Stimulated activated naive CD8-positive, alpha-beta T cell treated with anti-CD3 and anti-CD28 coated beads, Interleukin-15, amount 100 ng/mL, for 72 hours (primary cell): ENCODE measurements at regions not wholly inside any gene's neighbourhood (a gene's known extent, or its start where the extent isn't known, plus 50 kb on each side); places are given as distances from the start of the nearest gene placed in this dataset.
A peak's percentile ranks its signal among the peaks of the same experiment; 100 is the strongest.

Experiments used
- ATAC-seq: fragments of 150-1000 bp; cut with Tn5 transposase; 2 replicates; pipeline ENCODE4 v1.10.0; 2021; ENCODE audit warnings: mild to moderate bottlenecking, moderate library complexity
- DNase-seq, 2 donors: peaks; one replicate each; pipeline ENCODE4 v3.0.0; 2021 to 2022
- H3K27ac Mint-ChIP-seq, 2 donors: one replicate each; pipeline ENCODE4 v1.8.0; 2022; ENCODE audit warnings: mild to moderate bottlenecking in 2 of 2, mixed read lengths in 2 of 2, moderate library complexity in 2 of 2
- H3K27me3 Mint-ChIP-seq: one replicate; pipeline ENCODE4 v1.8.0; 2022; ENCODE audit warnings: mixed read lengths
- H3K4me1 Mint-ChIP-seq: one replicate; pipeline ENCODE4 v1.8.0; 2022; ENCODE audit warnings: mild to moderate bottlenecking, mixed read lengths
- H3K4me3 Mint-ChIP-seq, 2 donors: one replicate each; pipeline ENCODE4 v1.8.0; 2022; ENCODE audit warnings: mild to moderate bottlenecking in 2 of 2, mixed read lengths in 2 of 2, moderate library complexity in 1 of 2
- H3K9me3 Mint-ChIP-seq, 2 donors: one replicate each; pipeline ENCODE4 v1.8.0; 2022; ENCODE audit warnings: mixed read lengths in 2 of 2

DNA sequence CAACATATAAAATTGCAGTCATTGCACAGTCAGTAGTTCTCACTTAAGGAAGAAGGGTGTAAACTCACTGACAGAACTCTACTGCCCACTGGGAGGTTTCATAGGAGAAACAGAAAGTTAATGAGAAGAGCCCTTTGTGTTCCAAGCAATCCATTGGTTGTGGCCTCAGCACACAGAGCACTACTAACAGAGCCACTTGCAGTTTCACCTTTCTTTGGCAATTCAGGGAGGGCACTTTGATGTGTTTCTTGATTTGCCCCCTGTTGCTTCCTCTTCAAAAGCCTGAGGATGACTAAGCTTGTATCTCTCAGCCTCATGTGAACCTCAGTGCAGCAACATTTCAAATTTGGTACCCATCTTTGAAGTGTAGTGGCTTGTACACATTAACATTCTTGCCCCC, 409.4 kb downstream of the DMRTA1 start:
- Mint-ChIP-seq H3K27ac (no peak overlapping the region), H3K4me3 (no peak overlapping the region), H3K9me3 (peaks cover 13 to 20% of the 10 kb centered on the region in 2 donors), H3K4me1 (no peaks in the 10 kb centered on the region), H3K27me3 (no peaks in the 10 kb centered on the region)
- DNase-seq (no peak), ATAC-seq (no peak)

- no peak overlapping the region for H3K27ac Mint-ChIP-seq
- peaks cover 12 to 13% of the 10 kb centered on the region in 2 donors for H3K9me3 Mint-ChIP-seq
- no peaks in the 10 kb centered on the region for H3K4me1 Mint-ChIP-seq
- no peak overlapping the region for H3K4me3 Mint-ChIP-seq
- DNase-seq (no peak), ATAC-seq (no peak)
- no peaks in the 10 kb centered on the region for H3K27me3 Mint-ChIP-seq
These were observed 410.7 kb downstream of the DMRTA1 start for GRCh38 chr9:22857316-22857715.

DNA sequence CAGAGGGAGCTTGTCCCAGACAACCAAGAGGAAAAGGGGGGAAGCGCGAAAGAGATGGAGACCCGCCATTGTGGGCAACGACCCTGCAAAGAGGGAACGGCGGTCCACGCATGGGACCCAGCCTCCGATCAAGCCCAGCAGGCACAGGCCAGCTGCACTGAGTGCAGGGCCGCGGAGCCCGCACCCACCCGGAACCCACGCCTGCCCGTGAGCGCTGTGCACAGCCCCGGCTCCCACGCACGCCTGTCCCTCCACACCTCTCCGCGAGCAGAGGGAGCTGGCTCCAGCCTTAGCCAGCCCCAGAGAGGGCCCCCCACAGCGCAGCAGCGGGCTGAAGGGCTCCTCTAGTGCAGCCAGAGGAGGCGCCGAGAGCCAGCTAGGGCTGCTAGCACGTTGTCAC, 416.5 kb downstream of the DMRTA1 start:
- Mint-ChIP-seq H3K27ac (no peak overlapping the region), H3K4me1 (no peaks in the 10 kb centered on the region), H3K27me3 (no peaks in the 10 kb centered on the region), H3K9me3 (peaks cover 18 to 23% of the 10 kb centered on the region in 2 donors), H3K4me3 (no peak overlapping the region)
- peak; percentile 55 for ATAC-seq
- no peak for DNase-seq

GRCh38 chr9:22863736-22864135, 417.1 kb downstream of the DMRTA1 start:
- no peak overlapping the region for H3K27ac Mint-ChIP-seq
- no peaks in the 10 kb centered on the region for H3K4me1 Mint-ChIP-seq
- DNase-seq, result no peak
- no peak overlapping the region for H3K4me3 Mint-ChIP-seq
- H3K27me3 Mint-ChIP-seq, result no peaks in the 10 kb centered on the region
- peaks cover 18 to 23% of the 10 kb centered on the region in 2 donors for H3K9me3 Mint-ChIP-seq
- ATAC-seq, result peak; percentile 28

GRCh38 chr9:22893196-22893843, 446.7 kb downstream of the DMRTA1 start:
- DNase-seq, result no peak
- no peaks in the 10 kb centered on the region for H3K27me3 Mint-ChIP-seq
- no peaks in the 10 kb centered on the region for H3K4me1 Mint-ChIP-seq
- no peak for ATAC-seq
- peaks cover 0 to 8% of the 10 kb centered on the region in 2 donors for H3K9me3 Mint-ChIP-seq
- H3K4me3 Mint-ChIP-seq, result no peak overlapping the region
- no peak overlapping the region for H3K27ac Mint-ChIP-seq

- no peaks in the 10 kb centered on the region for H3K27me3 Mint-ChIP-seq
- no peaks in the 10 kb centered on the region for H3K4me1 Mint-ChIP-seq
- ATAC-seq, result no peak
These were observed 452.0 kb downstream of the DMRTA1 start for GRCh38 chr9:22898591-22898990.

GRCh38 chr9:22911632-22912031, 465.0 kb downstream of the DMRTA1 start:
- Mint-ChIP-seq H3K27ac (no peak overlapping the region), H3K9me3 (no peaks in the 10 kb centered on the region)

More at GRCh38 chr9:22898591-22898990, 452.0 kb downstream of the DMRTA1 start:
- DNase-seq, result no peak
- no peak overlapping the region for H3K27ac Mint-ChIP-seq
- H3K4me3 Mint-ChIP-seq, result no peak overlapping the region
- peaks cover 0 to 9% of the 10 kb centered on the region in 2 donors for H3K9me3 Mint-ChIP-seq

GRCh38 chr9:22913026-22913425, 466.4 kb downstream of the DMRTA1 start:
- no peak for DNase-seq
- no peak overlapping the region for H3K4me3 Mint-ChIP-seq
- H3K27ac Mint-ChIP-seq, result no peak overlapping the region
- ATAC-seq, result no peak
- H3K27me3 Mint-ChIP-seq, result no peaks in the 10 kb centered on the region
- H3K9me3 Mint-ChIP-seq, result no peaks in the 10 kb centered on the region
- H3K4me1 Mint-ChIP-seq, result no peaks in the 10 kb centered on the region

More at GRCh38 chr9:22911632-22912031, 465.0 kb downstream of the DMRTA1 start:
- DNase-seq, result no peak
- H3K27me3 Mint-ChIP-seq, result no peaks in the 10 kb centered on the region
- H3K4me1 Mint-ChIP-seq, result no peaks in the 10 kb centered on the region
- no peak for ATAC-seq
- no peak overlapping the region for H3K4me3 Mint-ChIP-seq

DNA sequence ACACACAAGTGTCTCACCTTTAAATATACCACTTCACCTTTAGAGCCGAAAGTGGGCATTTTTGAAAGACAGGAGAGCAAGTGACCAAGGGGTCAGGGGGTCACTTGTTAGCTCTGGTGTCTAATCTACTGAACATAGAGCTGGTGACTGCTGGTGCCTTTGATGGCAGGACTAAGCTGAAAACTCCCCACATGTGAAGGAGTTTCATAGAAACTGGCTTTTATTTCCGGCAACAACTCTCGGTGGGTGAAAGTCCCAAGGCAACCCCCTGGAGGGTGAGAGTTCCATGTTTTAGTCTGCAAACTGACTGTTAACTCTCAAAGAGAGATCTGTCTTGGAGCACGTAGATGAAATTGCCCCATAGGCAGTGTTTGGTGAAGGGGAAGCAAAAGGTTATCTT, 466.9 kb downstream of the DMRTA1 start:
- no peaks in the 10 kb centered on the region for H3K27me3 Mint-ChIP-seq
- DNase-seq, result no peak

GRCh38 chr9:22916148-22916547, 469.5 kb downstream of the DMRTA1 start:
- DNase-seq, result no peak
- no peaks in the 10 kb centered on the region for H3K4me1 Mint-ChIP-seq
- no peak overlapping the region for H3K27ac Mint-ChIP-seq
- no peak overlapping the region for H3K4me3 Mint-ChIP-seq
- ATAC-seq, result no peak
- no peaks in the 10 kb centered on the region for H3K9me3 Mint-ChIP-seq
- no peaks in the 10 kb centered on the region for H3K27me3 Mint-ChIP-seq

More for the DNA sequence above, 466.9 kb downstream of the DMRTA1 start:
- Mint-ChIP-seq H3K27ac (no peak overlapping the region), H3K9me3 (no peaks in the 10 kb centered on the region), H3K4me3 (no peak overlapping the region), H3K4me1 (no peaks in the 10 kb centered on the region)
- ATAC-seq, result no peak

DNA sequence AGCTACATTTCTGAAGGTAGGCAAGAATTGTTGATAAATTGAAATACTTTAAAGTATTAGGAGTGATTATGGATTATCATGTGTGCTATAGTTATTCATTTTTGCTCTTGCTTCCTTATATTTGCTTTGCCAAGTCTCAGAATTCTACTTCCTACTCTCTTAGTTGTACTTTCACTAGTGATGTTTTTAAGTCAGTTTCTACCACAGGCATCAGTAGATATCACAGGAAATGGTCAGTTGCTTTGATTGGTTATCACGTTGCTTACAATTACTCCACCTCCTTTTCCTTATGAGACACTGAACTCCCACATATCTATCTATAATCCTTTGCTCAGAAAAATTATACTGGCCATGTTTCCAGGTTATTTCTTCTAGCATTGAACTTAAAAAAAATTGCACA, 472.8 kb downstream of the DMRTA1 start:
- no peak for DNase-seq
- Mint-ChIP-seq H3K27ac (no peak overlapping the region), H3K4me1 (no peaks in the 10 kb centered on the region), H3K4me3 (no peak overlapping the region), H3K27me3 (no peaks in the 10 kb centered on the region), H3K9me3 (peaks cover 0 to 5% of the 10 kb centered on the region in 2 donors)
- no peak for ATAC-seq

DNA sequence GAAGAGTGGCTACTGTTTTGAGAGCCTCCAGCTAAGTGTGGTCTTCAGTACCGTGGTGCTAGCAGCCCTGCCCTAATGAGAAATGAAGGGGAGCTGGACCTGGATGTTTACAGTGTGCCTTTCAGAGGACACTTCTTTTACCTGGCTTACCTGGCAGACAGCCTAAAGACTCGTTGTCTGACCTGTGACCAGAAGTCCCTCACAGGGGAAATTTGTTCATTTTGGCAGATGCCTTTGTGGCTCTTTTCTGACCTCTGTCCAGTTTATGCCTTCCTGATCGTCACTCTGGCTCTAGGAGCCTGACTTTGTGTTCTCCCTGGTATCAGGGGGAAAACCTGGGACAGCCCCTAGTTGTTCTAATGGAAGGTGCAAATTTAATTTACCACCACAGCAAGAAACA, 475.1 kb downstream of the DMRTA1 start:
- Mint-ChIP-seq H3K27me3 (no peaks in the 10 kb centered on the region), H3K4me3 (no peak overlapping the region), H3K9me3 (peaks cover 0 to 7% of the 10 kb centered on the region in 2 donors), H3K27ac (no peak overlapping the region), H3K4me1 (no peaks in the 10 kb centered on the region)
- ATAC-seq (no peak), DNase-seq (no peak)

DNA sequence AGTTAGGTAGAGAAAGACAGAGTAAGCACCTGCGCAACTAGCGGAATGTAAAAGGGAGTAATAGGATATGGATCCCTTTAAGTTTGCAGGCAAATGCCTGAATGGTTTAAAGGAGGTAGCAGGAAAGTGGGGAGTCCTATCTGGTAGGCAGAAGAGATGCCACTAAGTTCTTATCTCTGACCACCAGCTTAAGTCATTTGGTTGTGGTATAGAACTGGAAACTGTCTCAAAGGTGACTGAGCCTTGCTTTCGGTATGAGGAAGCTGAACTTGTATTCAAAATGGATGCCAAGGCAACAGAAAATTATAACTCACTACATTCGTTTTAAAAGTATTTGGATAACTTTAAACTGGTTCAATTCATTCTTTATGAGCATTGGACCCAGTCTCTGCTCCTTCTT, 475.6 kb downstream of the DMRTA1 start:
- peaks cover 0 to 7% of the 10 kb centered on the region in 2 donors for H3K9me3 Mint-ChIP-seq
- DNase-seq (no peak), ATAC-seq (no peak)
- no peaks in the 10 kb centered on the region for H3K27me3 Mint-ChIP-seq
- no peak overlapping the region for H3K4me3 Mint-ChIP-seq
- no peaks in the 10 kb centered on the region for H3K4me1 Mint-ChIP-seq
- no peak overlapping the region for H3K27ac Mint-ChIP-seq

DNA sequence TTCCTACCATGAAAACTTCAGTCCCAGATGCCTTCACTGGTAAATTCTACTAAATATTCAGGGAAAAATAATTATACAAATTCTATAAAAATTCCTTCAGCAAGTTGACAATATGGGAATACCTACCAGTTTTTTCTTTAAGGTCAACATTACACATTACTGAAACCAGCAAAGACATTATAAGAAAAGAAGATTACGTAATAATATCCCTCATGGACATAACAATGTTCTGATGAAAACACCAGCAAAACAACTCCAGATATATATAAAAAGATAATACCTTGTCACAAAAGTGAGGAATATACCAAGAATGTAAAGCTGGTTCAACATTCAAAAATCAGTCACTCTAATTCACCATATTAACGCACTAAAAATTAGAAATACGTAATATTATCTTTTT, 507.9 kb downstream of the DMRTA1 start:
- ATAC-seq (no peak), DNase-seq (no peak)
- no peak overlapping the region for H3K27ac Mint-ChIP-seq
- H3K27me3 Mint-ChIP-seq, result no peaks in the 10 kb centered on the region
- H3K9me3 Mint-ChIP-seq, result peaks cover 10 to 14% of the 10 kb centered on the region in 2 donors
- no peak overlapping the region for H3K4me3 Mint-ChIP-seq
- H3K4me1 Mint-ChIP-seq, result no peaks in the 10 kb centered on the region

DNA sequence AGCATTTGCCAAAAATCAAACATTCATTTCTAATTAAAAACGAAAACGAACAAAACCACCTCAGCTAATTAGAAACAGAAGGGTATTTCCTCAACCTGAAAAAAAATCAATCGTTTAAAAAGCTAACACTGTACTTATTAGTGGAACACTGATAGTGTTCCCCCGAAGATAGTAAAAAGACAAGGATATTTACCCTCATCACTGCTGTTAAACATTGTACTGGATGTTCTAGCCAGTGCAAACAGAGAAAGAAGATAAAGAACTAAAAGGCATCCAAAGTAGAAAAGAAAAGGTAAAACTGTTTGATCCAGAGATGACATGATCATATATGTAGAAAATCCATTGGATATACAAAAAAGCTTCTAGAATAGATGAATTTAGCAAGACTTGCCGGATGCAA, 508.3 kb downstream of the DMRTA1 start:
- DNase-seq, result no peak
- H3K4me3 Mint-ChIP-seq, result no peak overlapping the region
- no peak for ATAC-seq
- peaks cover 10 to 14% of the 10 kb centered on the region in 2 donors for H3K9me3 Mint-ChIP-seq
- H3K27me3 Mint-ChIP-seq, result no peaks in the 10 kb centered on the region
- H3K4me1 Mint-ChIP-seq, result no peaks in the 10 kb centered on the region
- H3K27ac Mint-ChIP-seq, result no peak overlapping the region

- H3K9me3 Mint-ChIP-seq, result no peaks in the 10 kb centered on the region
- no peak overlapping the region for H3K27ac Mint-ChIP-seq
- no peak for ATAC-seq
- H3K4me1 Mint-ChIP-seq, result no peaks in the 10 kb centered on the region
- no peaks in the 10 kb centered on the region for H3K27me3 Mint-ChIP-seq
- H3K4me3 Mint-ChIP-seq, result no peak overlapping the region
- DNase-seq, result no peak
These were observed 522.8 kb downstream of the DMRTA1 start for GRCh38 chr9:22969350-22969979.
